Left ventricle myocardium inferior (tissue), 1 donor: ENCODE measurements at regions not wholly inside any gene's neighbourhood (a gene's known extent, or its start where the extent isn't known, plus 50 kb on each side); places are given as distances from the start of the nearest gene placed in this dataset.

Source experiments
- DNase-seq: peaks from one replicate; pipeline ENCODE4 v3.0.0-alpha.2; 2020
- H3K27ac ChIP-seq: fragments of 200-600 bp; replicated peaks from 2 replicates; pipeline ENCODE4 v1.8.0; 2021
- H3K27me3 ChIP-seq: fragments of 200-600 bp; 2 replicates; pipeline ENCODE4 v1.8.0; 2021; ENCODE audit warnings: low read depth
- H3K36me3 ChIP-seq: fragments of 200-600 bp; 2 replicates; pipeline ENCODE4 v1.8.0; 2021
- H3K4me1 ChIP-seq: fragments of 200-600 bp; 2 replicates; pipeline ENCODE4 v1.8.0; 2021
- H3K4me3 ChIP-seq: fragments of 200-600 bp; 2 replicates; pipeline ENCODE4 v1.8.0; 2021; ENCODE audit warnings: mild to moderate bottlenecking, moderate library complexity
- H3K9me3 ChIP-seq: fragments of 200-600 bp; replicated peaks from 2 replicates; pipeline ENCODE4 v1.8.0; 2021
- intact Hi-C: fragments of 100-400 bp; cut with micrococcal nuclease; formaldehyde crosslinking; loops from one replicate; pipeline ENCODE4 v1.11.0; 2022
- TF ChIP-seq, protein P1 (sequence below): fragments of 200-600 bp; IDR thresholded peaks from 2 replicates; pipeline ENCODE4 v1.8.0; 2021; ENCODE audit warnings: antibody characterized with exemption, mild to moderate bottlenecking, borderline replicate concordance
- donor health status: DM: no; HTN: yes; CAD: no; lungs with severe emphysema.

DNA sequence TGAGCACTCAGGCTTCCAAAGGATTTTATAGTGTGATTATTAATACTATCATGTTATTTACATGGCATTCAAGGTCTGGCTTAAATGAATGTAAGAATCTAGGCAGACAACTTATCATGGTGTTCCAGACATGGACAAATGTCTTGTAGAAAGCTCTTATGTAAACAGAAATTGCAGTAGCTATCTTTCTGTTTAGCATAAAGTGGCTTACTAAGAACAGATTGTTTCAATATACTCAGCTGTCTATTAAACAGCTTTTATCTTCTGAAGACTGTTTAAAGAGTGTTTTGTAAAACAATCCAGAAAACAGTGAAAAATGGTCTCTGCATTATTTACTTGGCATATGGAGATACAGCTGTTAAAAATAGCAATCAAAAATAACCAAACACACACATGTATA is 1061.8 kb upstream of the SEL1L start:
- no peaks in the 10 kb centered on the region for H3K27me3 ChIP-seq
- no peak for DNase-seq
- no peak overlapping the region for H3K27ac ChIP-seq
- H3K9me3 ChIP-seq, result peaks cover 13% of the 10 kb centered on the region
- intact Hi-C loops, result no loop called here
- no peak overlapping the region for H3K4me3 ChIP-seq
- TF ChIP-seq, protein P1, sequence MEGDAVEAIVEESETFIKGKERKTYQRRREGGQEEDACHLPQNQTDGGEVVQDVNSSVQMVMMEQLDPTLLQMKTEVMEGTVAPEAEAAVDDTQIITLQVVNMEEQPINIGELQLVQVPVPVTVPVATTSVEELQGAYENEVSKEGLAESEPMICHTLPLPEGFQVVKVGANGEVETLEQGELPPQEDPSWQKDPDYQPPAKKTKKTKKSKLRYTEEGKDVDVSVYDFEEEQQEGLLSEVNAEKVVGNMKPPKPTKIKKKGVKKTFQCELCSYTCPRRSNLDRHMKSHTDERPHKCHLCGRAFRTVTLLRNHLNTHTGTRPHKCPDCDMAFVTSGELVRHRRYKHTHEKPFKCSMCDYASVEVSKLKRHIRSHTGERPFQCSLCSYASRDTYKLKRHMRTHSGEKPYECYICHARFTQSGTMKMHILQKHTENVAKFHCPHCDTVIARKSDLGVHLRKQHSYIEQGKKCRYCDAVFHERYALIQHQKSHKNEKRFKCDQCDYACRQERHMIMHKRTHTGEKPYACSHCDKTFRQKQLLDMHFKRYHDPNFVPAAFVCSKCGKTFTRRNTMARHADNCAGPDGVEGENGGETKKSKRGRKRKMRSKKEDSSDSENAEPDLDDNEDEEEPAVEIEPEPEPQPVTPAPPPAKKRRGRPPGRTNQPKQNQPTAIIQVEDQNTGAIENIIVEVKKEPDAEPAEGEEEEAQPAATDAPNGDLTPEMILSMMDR, result no peak
- H3K4me1 ChIP-seq, result no peaks in the 10 kb centered on the region
- no peaks in the 10 kb centered on the region for H3K36me3 ChIP-seq

DNA sequence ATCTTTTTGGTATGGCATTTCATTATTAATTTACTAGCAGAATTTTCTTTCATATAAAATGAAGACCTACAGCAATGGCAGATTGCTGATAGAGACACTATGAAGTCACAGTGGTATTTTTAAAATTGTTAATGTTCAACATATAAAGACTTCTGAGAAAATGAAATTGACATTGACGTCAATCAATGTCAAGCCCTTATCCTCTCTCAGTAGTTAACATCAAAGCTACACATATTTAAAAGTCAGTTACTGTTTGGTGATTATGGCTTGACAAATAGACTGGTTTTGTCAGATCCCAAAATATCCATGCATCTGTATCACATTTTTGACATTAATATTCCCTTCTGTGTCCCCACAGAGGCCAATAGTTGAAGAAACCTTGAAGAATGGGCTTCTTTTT is 1069.1 kb upstream of the SEL1L start:
- no peak overlapping the region for H3K27ac ChIP-seq
- TF ChIP-seq, protein P1, result no peak
- no peak overlapping the region for H3K4me3 ChIP-seq
- no peaks in the 10 kb centered on the region for H3K36me3 ChIP-seq
- no peaks in the 10 kb centered on the region for H3K27me3 ChIP-seq
- intact Hi-C loops, result no loop called here
- no peak for DNase-seq
- no peaks in the 10 kb centered on the region for H3K4me1 ChIP-seq
- peaks cover 27% of the 10 kb centered on the region for H3K9me3 ChIP-seq

DNA sequence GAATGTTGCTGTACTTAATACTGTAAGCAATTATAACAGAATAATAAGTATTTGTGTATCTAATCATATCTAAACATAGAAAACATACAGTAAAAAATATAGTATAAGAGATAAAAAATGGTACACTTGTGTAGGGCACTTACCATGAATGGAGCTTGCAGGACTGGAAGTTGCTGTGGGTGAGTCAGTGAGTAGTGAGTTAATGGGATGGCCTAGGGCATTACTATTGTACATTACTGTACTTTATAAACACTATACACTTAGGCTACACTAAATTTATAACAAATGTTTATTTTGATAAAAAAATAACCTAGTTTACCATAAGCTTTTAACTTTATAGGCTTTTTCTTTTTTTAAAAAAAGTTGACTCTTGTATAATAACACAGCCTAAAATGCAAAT is 1071.2 kb upstream of the SEL1L start:
- H3K4me1 ChIP-seq, result no peaks in the 10 kb centered on the region
- TF ChIP-seq, protein P1, result no peak
- no peaks in the 10 kb centered on the region for H3K27me3 ChIP-seq
- intact Hi-C loops, result no loop called here
- peaks cover 14% of the 10 kb centered on the region for H3K9me3 ChIP-seq
- H3K4me3 ChIP-seq, result no peak overlapping the region
- no peak overlapping the region for H3K27ac ChIP-seq
- H3K36me3 ChIP-seq, result no peaks in the 10 kb centered on the region
- no peak for DNase-seq

DNA sequence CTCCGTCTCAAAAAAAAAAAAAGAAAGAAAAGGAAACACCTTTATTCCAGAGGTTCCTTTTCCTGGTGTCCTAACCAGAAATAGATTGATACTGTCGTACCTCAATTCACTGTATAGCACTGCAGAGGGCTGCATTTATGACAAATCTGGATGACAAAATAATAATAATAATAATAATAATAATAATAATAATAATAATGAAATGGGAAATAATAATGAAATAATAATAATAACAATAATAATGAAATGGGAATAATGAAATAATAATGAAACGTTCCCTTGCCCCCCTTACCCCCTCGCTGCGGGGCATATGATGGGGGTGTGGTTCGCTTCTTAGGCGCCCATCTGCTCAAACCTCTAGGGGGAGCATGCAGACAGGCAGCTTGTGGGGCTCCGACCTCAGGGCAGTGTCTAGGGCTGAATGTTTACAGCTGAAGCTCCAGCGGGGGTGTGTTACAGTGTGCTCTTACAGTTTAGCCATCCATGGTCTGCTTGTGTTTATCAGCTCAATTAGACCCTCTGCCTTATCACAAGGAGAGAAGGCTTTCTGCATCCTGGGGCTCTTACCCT is 1088.3 kb upstream of the SEL1L start:
- no peaks in the 10 kb centered on the region for H3K27me3 ChIP-seq
- TF ChIP-seq, protein P1, result no peak
- H3K27ac ChIP-seq, result no peak overlapping the region
- H3K36me3 ChIP-seq, result no peaks in the 10 kb centered on the region
- intact Hi-C loops, result no loop called here
- no peak overlapping the region for H3K4me3 ChIP-seq
- peaks cover 7% of the 10 kb centered on the region for H3K9me3 ChIP-seq
- no peaks in the 10 kb centered on the region for H3K4me1 ChIP-seq
- no peak for DNase-seq

DNA sequence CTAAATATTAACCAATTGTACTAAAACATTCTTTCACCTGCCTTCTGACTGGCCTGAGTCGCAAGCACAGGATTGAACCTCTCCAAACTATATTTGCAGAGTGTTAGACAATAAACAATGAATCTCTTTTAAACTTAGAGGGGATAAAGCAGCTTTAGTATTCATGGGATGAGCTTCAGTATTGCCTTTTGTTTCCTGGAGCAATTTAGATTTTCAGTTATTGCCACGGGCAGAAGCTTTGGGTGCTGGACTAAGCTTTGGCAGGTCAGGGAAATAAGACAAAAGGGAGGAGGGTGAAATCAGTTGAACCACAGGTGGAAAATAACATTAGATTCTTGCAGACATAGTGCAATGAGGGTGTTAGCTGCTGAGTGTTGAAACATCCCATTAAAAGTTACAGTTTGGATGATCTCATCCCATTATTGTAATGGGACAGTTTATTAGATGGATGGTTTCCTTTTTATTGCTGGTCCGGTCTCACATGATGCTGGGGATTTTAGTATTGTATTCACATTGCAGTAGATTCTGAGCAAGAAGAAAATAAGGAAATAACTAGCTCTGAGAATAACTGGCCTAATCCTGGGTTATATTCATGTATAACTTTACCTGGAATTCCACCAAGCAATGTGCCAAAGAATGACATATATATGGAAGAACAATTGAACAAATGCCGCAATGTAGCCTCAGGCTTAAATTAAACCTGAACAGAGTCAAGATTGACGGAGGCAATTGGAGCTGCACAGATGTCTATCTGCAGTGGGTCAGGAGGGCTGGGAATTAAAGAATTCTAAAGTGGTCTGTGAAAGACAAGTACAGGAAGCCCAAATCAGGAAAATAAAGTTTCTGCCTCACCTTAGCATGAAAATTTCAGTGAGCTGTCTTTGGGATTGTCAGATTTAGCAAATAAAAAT is 1092.8 kb upstream of the SEL1L start:
- no peak for DNase-seq
- Histone ChIP-seq H3K27ac (no peak overlapping the region), H3K36me3 (no peaks in the 10 kb centered on the region), H3K4me3 (no peak overlapping the region), H3K9me3 (peaks cover 3% of the 10 kb centered on the region), H3K4me1 (no peaks in the 10 kb centered on the region), H3K27me3 (no peaks in the 10 kb centered on the region)
- intact Hi-C loops, result no loop called here
- TF ChIP-seq, protein P1, result no peak
